ENCODE measurements at regions not wholly inside any gene's neighbourhood (a gene's known extent, or its start where the extent isn't known, plus 50 kb on each side); places are given as distances from the start of the nearest gene placed in this dataset.

DNA sequence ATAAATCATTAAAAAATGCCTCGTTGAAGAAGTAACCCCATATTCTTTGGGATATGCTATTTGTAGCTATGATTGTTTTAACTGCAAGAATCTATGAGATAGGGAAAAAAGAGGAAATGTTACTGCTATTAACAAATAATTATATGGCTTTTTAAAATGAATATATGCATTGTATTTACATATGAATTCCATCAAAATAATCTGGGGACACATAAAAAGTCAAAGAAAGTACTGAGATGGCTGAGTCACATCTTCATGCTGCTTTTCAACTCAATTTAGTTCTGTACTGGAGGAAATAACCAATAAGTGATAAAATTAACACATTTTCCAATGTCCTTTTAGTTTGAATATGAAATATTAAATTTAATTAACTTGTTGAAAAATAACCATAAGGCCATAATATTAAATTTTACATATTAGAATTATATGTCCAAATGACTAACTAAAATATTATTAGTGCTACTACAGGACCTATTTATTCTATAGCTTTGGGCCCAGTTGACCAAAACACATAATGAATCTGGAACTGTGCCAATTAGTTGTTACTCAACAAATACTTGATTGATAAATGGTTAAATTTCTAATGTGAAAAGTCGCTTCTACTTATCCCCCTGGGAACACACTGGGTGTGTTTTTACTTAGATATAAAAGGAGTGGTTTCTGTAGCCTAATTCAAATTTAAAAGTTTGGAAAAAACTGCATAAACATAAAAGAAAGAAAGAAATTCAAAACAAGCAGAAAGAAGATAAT lies 214.6 kb upstream of the PFKP start:
- TF ChIP-seq, protein P1, sequence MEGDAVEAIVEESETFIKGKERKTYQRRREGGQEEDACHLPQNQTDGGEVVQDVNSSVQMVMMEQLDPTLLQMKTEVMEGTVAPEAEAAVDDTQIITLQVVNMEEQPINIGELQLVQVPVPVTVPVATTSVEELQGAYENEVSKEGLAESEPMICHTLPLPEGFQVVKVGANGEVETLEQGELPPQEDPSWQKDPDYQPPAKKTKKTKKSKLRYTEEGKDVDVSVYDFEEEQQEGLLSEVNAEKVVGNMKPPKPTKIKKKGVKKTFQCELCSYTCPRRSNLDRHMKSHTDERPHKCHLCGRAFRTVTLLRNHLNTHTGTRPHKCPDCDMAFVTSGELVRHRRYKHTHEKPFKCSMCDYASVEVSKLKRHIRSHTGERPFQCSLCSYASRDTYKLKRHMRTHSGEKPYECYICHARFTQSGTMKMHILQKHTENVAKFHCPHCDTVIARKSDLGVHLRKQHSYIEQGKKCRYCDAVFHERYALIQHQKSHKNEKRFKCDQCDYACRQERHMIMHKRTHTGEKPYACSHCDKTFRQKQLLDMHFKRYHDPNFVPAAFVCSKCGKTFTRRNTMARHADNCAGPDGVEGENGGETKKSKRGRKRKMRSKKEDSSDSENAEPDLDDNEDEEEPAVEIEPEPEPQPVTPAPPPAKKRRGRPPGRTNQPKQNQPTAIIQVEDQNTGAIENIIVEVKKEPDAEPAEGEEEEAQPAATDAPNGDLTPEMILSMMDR (IDR thresholded peaks at IDR 0.05; ENCODE audit: unreplicated experiment in 3 of 3), result no peak
- Mint-ChIP-seq H3K27me3 (ENCODE audit: low read depth) (peaks cover 18% of the 10 kb centered on the region), H3K9me3 (no peaks in the 10 kb centered on the region), H3K4me3 (no peak overlapping the region), H3K36me3 (ENCODE audit: low read depth) (no peaks in the 10 kb centered on the region), H3K4me1 (no peaks in the 10 kb centered on the region), H3K27ac (no peak overlapping the region)

DNA sequence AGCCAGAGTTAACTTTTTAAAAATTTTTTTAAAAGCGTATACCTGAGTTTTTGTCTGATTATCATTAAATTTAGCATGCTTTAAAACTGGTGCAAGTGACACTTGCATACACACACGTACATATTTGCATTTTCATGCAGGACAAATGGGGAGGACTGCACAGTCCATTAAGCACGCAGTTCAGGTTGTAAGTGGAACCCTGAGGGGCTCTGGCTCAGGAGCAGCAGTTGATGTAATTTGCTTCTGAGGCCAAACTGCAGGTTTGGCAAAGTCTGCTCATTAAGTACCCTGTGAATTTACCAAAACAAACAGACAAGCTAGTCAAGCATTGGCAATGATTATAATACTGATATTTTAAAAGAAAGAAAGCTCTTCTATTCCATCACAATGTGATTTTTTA lies 215.8 kb upstream of the PFKP start:
- H3K4me3 Mint-ChIP-seq, result no peak overlapping the region
- no peaks in the 10 kb centered on the region for H3K36me3 Mint-ChIP-seq (ENCODE audit: low read depth)
- H3K4me1 Mint-ChIP-seq, result no peaks in the 10 kb centered on the region
- TF ChIP-seq, protein P1 (IDR thresholded peaks at IDR 0.05; ENCODE audit: unreplicated experiment in 3 of 3), result no peak
- peaks cover 11% of the 10 kb centered on the region for H3K27me3 Mint-ChIP-seq (ENCODE audit: low read depth)
- H3K9me3 Mint-ChIP-seq, result no peaks in the 10 kb centered on the region
- no peak overlapping the region for H3K27ac Mint-ChIP-seq

DNA sequence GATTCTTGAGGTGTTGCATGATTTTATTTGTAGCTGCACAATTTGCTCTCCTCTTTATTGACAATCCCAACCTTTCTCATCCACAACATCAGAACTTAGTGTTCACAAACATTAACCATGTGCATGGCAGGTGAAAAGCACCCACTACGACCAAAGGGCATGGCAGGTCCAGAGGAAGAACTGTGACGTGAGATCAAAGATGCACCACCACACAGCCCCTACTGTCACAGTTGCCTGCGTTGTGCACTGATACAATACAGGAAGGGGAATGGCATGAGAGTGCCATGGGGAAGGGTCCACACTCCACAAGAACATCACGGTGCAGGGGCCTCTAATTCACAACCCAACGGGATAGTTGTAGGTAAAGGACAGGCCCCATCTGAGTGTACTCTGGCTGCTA lies 217.1 kb upstream of the PFKP start:
- peaks cover 5% of the 10 kb centered on the region for H3K27me3 Mint-ChIP-seq (ENCODE audit: low read depth)
- H3K27ac Mint-ChIP-seq, result no peak overlapping the region
- no peaks in the 10 kb centered on the region for H3K4me1 Mint-ChIP-seq
- no peaks in the 10 kb centered on the region for H3K36me3 Mint-ChIP-seq (ENCODE audit: low read depth)
- TF ChIP-seq, protein P1 (IDR thresholded peaks at IDR 0.05; ENCODE audit: unreplicated experiment in 3 of 3), result no peak
- H3K9me3 Mint-ChIP-seq, result no peaks in the 10 kb centered on the region
- no peak overlapping the region for H3K4me3 Mint-ChIP-seq

DNA sequence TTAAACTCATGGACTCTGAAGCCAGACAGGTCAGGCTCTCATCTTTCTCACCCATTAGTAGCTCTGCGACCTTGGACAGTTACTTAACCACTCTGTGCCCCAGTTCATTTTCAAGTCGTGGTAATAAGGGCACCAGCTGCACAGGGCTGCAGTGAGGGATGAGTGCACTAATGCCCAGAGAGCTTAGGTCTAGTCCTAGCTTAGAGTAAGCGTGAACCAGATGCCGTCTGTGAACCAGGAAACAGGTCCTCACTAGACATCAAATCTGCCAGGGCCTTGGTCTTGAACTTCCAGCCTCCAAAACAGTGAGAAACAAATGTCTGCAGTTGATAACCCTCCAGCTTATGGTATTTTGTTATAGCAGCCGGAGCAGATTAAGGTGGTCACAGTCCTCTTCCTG lies 222.4 kb upstream of the PFKP start:
- Mint-ChIP-seq H3K9me3 (no peaks in the 10 kb centered on the region), H3K27me3 (ENCODE audit: low read depth) (peaks cover 15% of the 10 kb centered on the region), H3K36me3 (ENCODE audit: low read depth) (no peaks in the 10 kb centered on the region), H3K4me3 (no peak overlapping the region), H3K4me1 (no peaks in the 10 kb centered on the region), H3K27ac (no peak overlapping the region)
- TF ChIP-seq, protein P1 (IDR thresholded peaks at IDR 0.05; ENCODE audit: unreplicated experiment in 3 of 3), result no peak

DNA sequence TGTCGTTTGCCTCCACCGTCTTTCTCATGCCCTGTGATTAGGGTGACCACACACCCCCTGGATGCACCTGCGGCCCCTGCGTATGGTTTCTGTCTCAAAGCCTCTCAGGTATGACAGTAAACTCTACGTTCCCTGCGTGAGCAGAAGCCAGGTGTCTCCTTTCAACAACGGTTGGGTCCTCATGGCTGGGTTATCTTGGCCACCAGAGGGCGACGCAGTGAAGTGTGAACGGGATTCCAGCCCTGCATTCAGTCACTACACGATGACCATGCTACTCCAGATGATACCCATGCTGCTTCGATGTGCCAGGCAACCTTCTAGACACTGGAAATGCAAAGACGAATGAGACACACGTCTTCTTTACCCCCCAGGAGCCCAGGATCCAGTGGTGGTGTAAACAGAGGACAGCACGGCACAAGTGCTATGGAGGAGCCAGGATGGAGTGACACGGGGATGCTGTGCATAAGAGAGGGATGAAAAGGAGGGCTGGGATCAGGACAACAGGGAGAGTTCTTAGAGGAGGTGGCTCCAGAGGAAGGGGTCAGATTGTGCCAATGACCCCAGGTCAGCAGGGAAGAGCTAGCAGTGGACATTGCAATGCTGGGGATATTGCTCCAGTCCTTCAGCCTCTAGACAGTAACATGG lies 228.1 kb upstream of the PFKP start:
- Mint-ChIP-seq H3K27ac (no peak overlapping the region), H3K9me3 (no peaks in the 10 kb centered on the region), H3K4me3 (no peak overlapping the region), H3K4me1 (peaks cover 6% of the 10 kb centered on the region), H3K27me3 (ENCODE audit: low read depth) (peaks cover 26% of the 10 kb centered on the region), H3K36me3 (ENCODE audit: low read depth) (no peaks in the 10 kb centered on the region)
- TF ChIP-seq, protein P1 (IDR thresholded peaks at IDR 0.05; ENCODE audit: unreplicated experiment in 3 of 3), result peak; percentile 27 to 49 (median 35)

DNA sequence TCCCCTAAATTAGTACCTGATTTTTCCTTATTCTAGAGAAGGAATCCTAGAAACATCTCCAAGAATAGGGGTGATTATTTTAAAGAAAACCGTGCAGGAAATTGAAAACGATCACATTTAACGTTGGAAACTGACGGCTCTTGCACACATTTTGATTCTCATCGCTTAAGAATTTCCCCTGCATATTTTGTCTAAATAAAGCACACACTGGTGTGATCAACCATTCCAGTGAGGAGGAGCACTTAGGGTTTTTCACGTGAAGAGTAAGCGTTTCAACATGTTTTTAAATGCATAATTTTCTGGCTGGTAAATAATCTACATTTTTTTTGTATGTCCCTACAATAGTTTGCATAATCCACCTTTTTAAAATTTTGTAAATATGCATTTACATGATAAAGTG lies 229.7 kb upstream of the PFKP start:
- no peak overlapping the region for H3K4me3 Mint-ChIP-seq
- TF ChIP-seq, protein P1 (IDR thresholded peaks at IDR 0.05; ENCODE audit: unreplicated experiment in 3 of 3), result no peak
- H3K4me1 Mint-ChIP-seq, result peaks cover 6% of the 10 kb centered on the region
- H3K27ac Mint-ChIP-seq, result no peak overlapping the region
- peaks cover 29% of the 10 kb centered on the region for H3K27me3 Mint-ChIP-seq (ENCODE audit: low read depth)
- no peaks in the 10 kb centered on the region for H3K9me3 Mint-ChIP-seq
- no peaks in the 10 kb centered on the region for H3K36me3 Mint-ChIP-seq (ENCODE audit: low read depth)

Data from nephron (organoid).